Esophagus muscularis mucosa (tissue), 4 donors: ENCODE measurements at regions not wholly inside any gene's neighbourhood (a gene's known extent, or its start where the extent isn't known, plus 50 kb on each side); places are given as distances from the start of the nearest gene placed in this dataset.
"Not testable (repeated sequence)": the region's sequence is repeated elsewhere in the genome, so short reads cannot be mapped to it uniquely, and the experiment has no call there.

Experiments used
- DNase-seq: peaks from one replicate; pipeline ENCODE4 v3.0.0-alpha.2; 2017; ENCODE audit errors: extremely low spot score
- H3K27ac ChIP-seq, 4 donors: fragments of 200-600 bp; sonication (generic); replicated peaks in 1 of 4; 1 replicate in 3 of 4; 2 replicates in 1 of 4; pipeline ENCODE4 v1.5.1; 2016 to 2019; ENCODE audit warnings: mild to moderate bottlenecking in 1 of 4
- H3K27me3 ChIP-seq, 4 donors: fragments of 200-600 bp; sonication (generic); one replicate each; pipeline versions ENCODE4 v1.5.1 to v1.6.0; 2016 to 2019
- H3K36me3 ChIP-seq, 4 donors: fragments of 200-600 bp; sonication (generic); one replicate each; pipeline ENCODE4 v1.5.1; 2016 to 2019
- H3K4me1 ChIP-seq, 4 donors: fragments of 200-600 bp; sonication (generic); one replicate each; pipeline ENCODE4 v1.5.1; 2016 to 2019
- H3K4me3 ChIP-seq, 4 donors: fragments of 200-600 bp; sonication (generic); 1 replicate in 2 of 4; 2 replicates in 2 of 4; pipeline ENCODE4 v1.5.1; 2016 to 2019; ENCODE audit warnings: mild to moderate bottlenecking in 4 of 4, moderate library complexity in 1 of 4
- H3K9me3 ChIP-seq, 4 donors: fragments of 200-600 bp; sonication (generic); 1 replicate in 3 of 4; 2 replicates in 1 of 4; pipeline ENCODE4 v1.5.1; 2016 to 2019
- CTCF ChIP-seq, 3 experiments: fragments of 200-600 bp in 2 of 3; fragments of 450-650 bp in 1 of 3; sonication (generic) in 2 of 3; IDR thresholded peaks; one replicate each; pipeline ENCODE4 v1.5.1; 2017 to 2019; ENCODE audit warnings: antibody characterized with exemption in 3 of 3, mild to moderate bottlenecking in 2 of 3, moderate library complexity in 1 of 3
- EP300 ChIP-seq: sonication (generic); formaldehyde crosslinking; IDR thresholded peaks from one replicate; pipeline ENCODE4 v1.6.1; 2017; ENCODE audit warnings: antibody characterized with exemption
- POLR2A ChIP-seq: fragments of 450-650 bp; IDR thresholded peaks from one replicate; pipeline ENCODE4 v1.6.1; 2017; ENCODE audit warnings: antibody characterized with exemption, moderate library complexity, mild to moderate bottlenecking, low read depth
- POLR2AphosphoS5 ChIP-seq, 2 donors: sonication (generic); formaldehyde crosslinking; IDR thresholded peaks; one replicate each; pipeline ENCODE4 v1.6.1; 2017; ENCODE audit warnings: antibody characterized with exemption in 2 of 2
- WGBS: methylation state at CpG from one replicate; pipeline ENCODE4 v1.1.5; 2018; 5-methylcytosine and 5-hydroxymethylcytosine counted together
- intact Hi-C: fragments of 100-400 bp; cut with DNase I; formaldehyde crosslinking; loops from one replicate; pipeline ENCODE4 v1.15.1; 2023

- Histone ChIP-seq H3K36me3 (no peaks in the 10 kb centered on the region), H3K9me3 (no peaks in the 10 kb centered on the region), H3K4me1 (peaks cover 4 to 18% (median 12%) of the 10 kb centered on the region in 4 donors), H3K4me3 (no peak overlapping the region), H3K27ac (no peak overlapping the region), H3K27me3 (no peaks in the 10 kb centered on the region)
- WGBS, result 85% methylated on average over 3 of the region's 3 CpGs
- TF ChIP-seq EP300, result no peak
- TF ChIP-seq POLR2AphosphoS5 (IDR thresholded peaks at IDR 0.05), result no peak
- no peak for TF ChIP-seq CTCF (IDR thresholded peaks at IDR 0.05)
- no peak for TF ChIP-seq POLR2A
- DNase-seq, result no peak
- intact Hi-C loops, result no loop called here
These were observed 82.1 kb downstream of the TSN start for GRCh38 chr2:121837591-121837990.

- intact Hi-C loops, result no loop called here
- Histone ChIP-seq H3K4me1 (peaks cover 4 to 18% (median 12%) of the 10 kb centered on the region in 4 donors), H3K9me3 (no peaks in the 10 kb centered on the region), H3K27me3 (no peaks in the 10 kb centered on the region), H3K4me3 (no peak overlapping the region), H3K27ac (no peak overlapping the region), H3K36me3 (no peaks in the 10 kb centered on the region)
- 97% methylated on average over 2 of the region's 2 CpGs for WGBS
- DNase-seq, result no peak
- TF ChIP-seq POLR2AphosphoS5 (IDR thresholded peaks at IDR 0.05) (no peak), POLR2A (no peak), EP300 (no peak), CTCF (IDR thresholded peaks at IDR 0.05) (no peak)
These were observed 83.1 kb downstream of the TSN start for GRCh38 chr2:121838551-121838950.

DNA sequence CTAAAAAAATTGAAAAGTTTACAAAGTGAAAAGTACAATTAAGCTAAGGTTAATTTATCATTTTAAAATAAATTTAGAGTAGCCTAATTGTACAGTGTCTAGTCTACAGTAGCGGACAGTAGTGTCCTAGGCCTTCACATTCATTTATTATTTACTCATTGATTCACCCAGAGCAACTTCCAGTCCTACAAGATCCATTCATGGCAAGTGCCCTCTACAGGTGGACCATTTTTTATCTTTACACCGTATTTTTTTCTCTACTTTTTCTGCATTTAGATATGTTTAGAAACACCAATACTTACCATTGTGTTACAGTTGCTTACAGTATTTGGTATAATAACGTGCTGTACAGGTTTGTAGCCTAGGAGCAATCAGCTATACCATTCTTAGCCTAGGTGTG is 84.1 kb downstream of the TSN start:
- Histone ChIP-seq H3K27ac (no peak overlapping the region), H3K27me3 (no peaks in the 10 kb centered on the region), H3K4me3 (no peak overlapping the region), H3K4me1 (peaks cover 4 to 18% (median 12%) of the 10 kb centered on the region in 4 donors), H3K36me3 (no peaks in the 10 kb centered on the region), H3K9me3 (no peaks in the 10 kb centered on the region)
- WGBS, result 84% methylated on average over 3 of the region's 3 CpGs
- intact Hi-C loops, result no loop called here
- no peak for TF ChIP-seq POLR2A
- TF ChIP-seq EP300, result no peak
- no peak for TF ChIP-seq POLR2AphosphoS5 (IDR thresholded peaks at IDR 0.05)
- TF ChIP-seq CTCF (IDR thresholded peaks at IDR 0.05), result no peak
- DNase-seq, result no peak

DNA sequence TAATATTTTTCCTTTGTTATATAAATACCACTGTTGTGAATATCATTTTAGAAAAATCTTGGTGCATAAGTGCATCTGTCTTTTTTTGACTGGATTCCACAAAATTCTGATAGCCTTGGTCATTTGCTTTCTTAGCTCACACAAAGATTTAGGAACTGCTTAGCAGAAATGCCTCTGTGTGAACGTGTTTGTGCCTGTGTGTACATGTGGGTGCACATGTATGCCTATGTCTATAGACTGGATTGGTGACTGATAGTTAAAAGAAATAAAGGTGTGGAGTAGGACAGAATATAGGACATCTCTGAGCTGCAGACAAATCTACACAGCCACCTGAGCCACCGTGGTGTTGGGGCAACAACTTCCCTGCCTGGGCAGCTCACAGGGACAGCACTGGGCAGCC is 93.8 kb downstream of the TSN start:
- Histone ChIP-seq H3K9me3 (no peaks in the 10 kb centered on the region), H3K27ac (no peak overlapping the region), H3K4me3 (no peak overlapping the region), H3K4me1 (no peaks in the 10 kb centered on the region), H3K27me3 (no peaks in the 10 kb centered on the region), H3K36me3 (no peaks in the 10 kb centered on the region)
- intact Hi-C loops, result no loop called here
- 84% methylated on average over 2 of the region's 2 CpGs for WGBS
- TF ChIP-seq EP300, result no peak
- no peak for TF ChIP-seq CTCF (IDR thresholded peaks at IDR 0.05)
- TF ChIP-seq POLR2A, result no peak
- DNase-seq, result no peak

- H3K9me3 ChIP-seq, intact Hi-C loops: not testable (repeated sequence)
- 81% methylated on average over 1 of the region's 1 CpG for WGBS
These were observed 97.7 kb downstream of the TSN start for GRCh38 chr2:121853149-121853548.

More at GRCh38 chr2:121853149-121853548, 97.7 kb downstream of the TSN start:
- H3K27ac ChIP-seq, H3K4me3 ChIP-seq, H3K36me3 ChIP-seq, H3K4me1 ChIP-seq, H3K27me3 ChIP-seq, DNase-seq: not testable (repeated sequence)
